ENCODE measurements at regions not wholly inside any gene's neighbourhood (a gene's known extent, or its start where the extent isn't known, plus 50 kb on each side); places are given as distances from the start of the nearest gene placed in this dataset.

DNA sequence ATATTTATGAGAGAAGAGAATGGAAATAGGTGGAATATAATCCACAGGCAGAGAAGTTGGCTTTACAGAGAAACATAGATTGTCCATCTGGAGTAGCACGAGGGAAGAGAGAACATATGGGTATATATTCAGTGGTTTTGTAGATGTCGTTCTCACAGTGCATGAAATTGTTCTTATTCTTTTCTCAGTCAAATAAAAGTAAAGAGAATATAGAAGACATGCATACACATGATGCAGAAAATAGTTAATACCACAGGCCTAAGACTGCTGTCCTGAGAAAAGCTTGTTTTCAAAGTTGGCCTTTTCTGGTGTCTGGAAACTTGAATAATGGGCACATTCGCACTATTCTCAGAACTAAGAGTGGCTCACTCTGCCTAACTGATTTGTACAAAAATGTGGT lies 378.1 kb downstream of the GABRG1 start:
- no peak for TF ChIP-seq EZH2 (IDR thresholded peaks at IDR 0.05; ENCODE audit: insufficient read depth, low read length)
- TF ChIP-seq, protein P1, sequence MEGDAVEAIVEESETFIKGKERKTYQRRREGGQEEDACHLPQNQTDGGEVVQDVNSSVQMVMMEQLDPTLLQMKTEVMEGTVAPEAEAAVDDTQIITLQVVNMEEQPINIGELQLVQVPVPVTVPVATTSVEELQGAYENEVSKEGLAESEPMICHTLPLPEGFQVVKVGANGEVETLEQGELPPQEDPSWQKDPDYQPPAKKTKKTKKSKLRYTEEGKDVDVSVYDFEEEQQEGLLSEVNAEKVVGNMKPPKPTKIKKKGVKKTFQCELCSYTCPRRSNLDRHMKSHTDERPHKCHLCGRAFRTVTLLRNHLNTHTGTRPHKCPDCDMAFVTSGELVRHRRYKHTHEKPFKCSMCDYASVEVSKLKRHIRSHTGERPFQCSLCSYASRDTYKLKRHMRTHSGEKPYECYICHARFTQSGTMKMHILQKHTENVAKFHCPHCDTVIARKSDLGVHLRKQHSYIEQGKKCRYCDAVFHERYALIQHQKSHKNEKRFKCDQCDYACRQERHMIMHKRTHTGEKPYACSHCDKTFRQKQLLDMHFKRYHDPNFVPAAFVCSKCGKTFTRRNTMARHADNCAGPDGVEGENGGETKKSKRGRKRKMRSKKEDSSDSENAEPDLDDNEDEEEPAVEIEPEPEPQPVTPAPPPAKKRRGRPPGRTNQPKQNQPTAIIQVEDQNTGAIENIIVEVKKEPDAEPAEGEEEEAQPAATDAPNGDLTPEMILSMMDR (IDR thresholded peaks at IDR 0.05; ENCODE audit: insufficient read depth, low read depth, low read length) = no peak
- no peak overlapping the region for H3K27ac Mint-ChIP-seq (ENCODE audit: unreplicated experiment)
- Histone ChIP-seq H3K79me2 (ENCODE audit: insufficient read depth, low read length) (no peaks in the 10 kb centered on the region), H4K20me1 (ENCODE audit: insufficient read depth, low read length) (no peaks in the 10 kb centered on the region), H3K4me3 (ENCODE audit: insufficient read depth, low read depth, low read length) (no peak overlapping the region), H3K9me3 (ENCODE audit: insufficient read depth, low read depth, low read length) (no peaks in the 10 kb centered on the region), H3K27me3 (ENCODE audit: insufficient read depth, low read length) (no peaks in the 10 kb centered on the region), H2AFZ (ENCODE audit: low read depth, low read length) (no peak overlapping the region), H3K9ac (ENCODE audit: low read length) (no peak overlapping the region), H3K4me1 (ENCODE audit: insufficient read depth, low read length) (no peaks in the 10 kb centered on the region), H3K27ac (ENCODE audit: low read depth, low read length) (no peak overlapping the region), H3K36me3 (ENCODE audit: insufficient read depth, low read length) (no peaks in the 10 kb centered on the region), H3K4me2 (ENCODE audit: low read length) (no peak overlapping the region)
- H3K27me3 Mint-ChIP-seq (ENCODE audit: low read depth, unreplicated experiment) = no peaks in the 10 kb centered on the region
- no peaks in the 10 kb centered on the region for H3K36me3 Mint-ChIP-seq (ENCODE audit: low read depth, unreplicated experiment)
- no peaks in the 10 kb centered on the region for H3K4me1 Mint-ChIP-seq (ENCODE audit: low read depth, unreplicated experiment)
- FAIRE-seq (no peak), DNase-seq (ENCODE audit: low read depth) (no peak)
- H3K4me3 Mint-ChIP-seq (ENCODE audit: unreplicated experiment) = no peak overlapping the region
- H3K9me3 Mint-ChIP-seq (ENCODE audit: unreplicated experiment) = peaks cover 2% of the 10 kb centered on the region

DNA sequence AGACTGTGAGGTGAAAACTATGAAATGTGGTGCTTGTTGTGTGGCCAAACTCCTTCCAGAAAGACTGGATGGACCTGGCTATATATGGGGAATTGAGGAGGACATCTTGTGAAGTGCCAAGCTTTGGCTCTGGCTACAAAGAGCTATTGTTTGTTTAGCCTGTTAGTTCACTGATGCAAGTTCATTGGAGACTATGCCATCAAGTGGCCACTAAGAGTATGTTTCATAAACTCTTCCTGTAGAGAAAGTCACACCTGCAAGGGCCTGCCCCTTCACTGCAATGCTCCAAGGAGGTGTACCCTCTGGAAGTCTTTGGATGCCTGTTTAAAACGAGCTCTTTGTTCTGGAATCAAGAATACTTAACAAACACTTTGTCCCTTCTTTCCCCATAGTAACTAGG lies 382.0 kb downstream of the GABRG1 start:
- Histone ChIP-seq H3K4me3 (ENCODE audit: insufficient read depth, low read depth, low read length) (no peak overlapping the region), H4K20me1 (ENCODE audit: insufficient read depth, low read length) (no peaks in the 10 kb centered on the region), H3K4me2 (ENCODE audit: low read length) (no peak overlapping the region), H3K36me3 (ENCODE audit: insufficient read depth, low read length) (no peaks in the 10 kb centered on the region), H3K9ac (ENCODE audit: low read length) (no peak overlapping the region), H3K27ac (ENCODE audit: low read depth, low read length) (no peak overlapping the region), H3K9me3 (ENCODE audit: insufficient read depth, low read depth, low read length) (no peaks in the 10 kb centered on the region), H3K79me2 (ENCODE audit: insufficient read depth, low read length) (no peaks in the 10 kb centered on the region), H3K27me3 (ENCODE audit: insufficient read depth, low read length) (no peaks in the 10 kb centered on the region), H3K4me1 (ENCODE audit: insufficient read depth, low read length) (no peaks in the 10 kb centered on the region), H2AFZ (ENCODE audit: low read depth, low read length) (no peak overlapping the region)
- no peaks in the 10 kb centered on the region for H3K36me3 Mint-ChIP-seq (ENCODE audit: low read depth, unreplicated experiment)
- no peaks in the 10 kb centered on the region for H3K4me1 Mint-ChIP-seq (ENCODE audit: low read depth, unreplicated experiment)
- DNase-seq (ENCODE audit: low read depth) = no peak
- no peak for FAIRE-seq
- H3K4me3 Mint-ChIP-seq (ENCODE audit: unreplicated experiment) = no peak overlapping the region
- no peak overlapping the region for H3K27ac Mint-ChIP-seq (ENCODE audit: unreplicated experiment)
- H3K9me3 Mint-ChIP-seq (ENCODE audit: unreplicated experiment) = peaks cover 5% of the 10 kb centered on the region
- no peaks in the 10 kb centered on the region for H3K27me3 Mint-ChIP-seq (ENCODE audit: low read depth, unreplicated experiment)
- no peak for TF ChIP-seq EZH2 (IDR thresholded peaks at IDR 0.05; ENCODE audit: insufficient read depth, low read length)
- TF ChIP-seq, protein P1 (IDR thresholded peaks at IDR 0.05; ENCODE audit: insufficient read depth, low read depth, low read length) = no peak

DNA sequence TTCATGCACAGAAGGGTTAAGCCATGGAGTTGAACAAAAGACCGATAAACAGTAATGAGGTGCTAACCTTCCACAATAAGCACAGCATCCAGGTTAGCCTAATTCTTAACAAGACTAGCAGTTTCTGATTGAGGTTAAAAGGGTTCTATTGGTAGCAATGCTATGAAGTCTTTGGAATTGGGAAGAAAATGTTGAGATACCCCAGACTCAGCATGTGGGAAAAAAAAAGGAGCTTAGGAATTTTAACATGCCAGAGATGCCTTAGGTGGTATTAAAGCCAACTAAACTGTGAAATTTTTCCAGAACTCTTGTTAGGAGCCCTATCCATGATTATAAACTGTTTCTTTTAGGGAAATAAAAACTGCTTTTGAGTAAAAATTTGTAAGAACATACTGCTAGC lies 391.7 kb downstream of the GABRG1 start:
- H3K9me3 ChIP-seq (ENCODE audit: insufficient read depth, low read depth, low read length) = no peaks in the 10 kb centered on the region
- Mint-ChIP-seq H3K9me3 (ENCODE audit: unreplicated experiment) (peaks cover 4% of the 10 kb centered on the region), H3K27me3 (ENCODE audit: low read depth, unreplicated experiment) (no peaks in the 10 kb centered on the region), H3K27ac (ENCODE audit: unreplicated experiment) (no peak overlapping the region), H3K4me3 (ENCODE audit: unreplicated experiment) (no peak overlapping the region), H3K36me3 (ENCODE audit: low read depth, unreplicated experiment) (no peaks in the 10 kb centered on the region), H3K4me1 (ENCODE audit: low read depth, unreplicated experiment) (no peaks in the 10 kb centered on the region)
- H4K20me1 ChIP-seq (ENCODE audit: insufficient read depth, low read length) = no peaks in the 10 kb centered on the region
- H3K79me2 ChIP-seq (ENCODE audit: insufficient read depth, low read length) = no peaks in the 10 kb centered on the region
- H3K4me3 ChIP-seq (ENCODE audit: insufficient read depth, low read depth, low read length) = no peak overlapping the region
- FAIRE-seq (no peak), DNase-seq (ENCODE audit: low read depth) (no peak)
- no peak overlapping the region for H3K9ac ChIP-seq (ENCODE audit: low read length)
- no peaks in the 10 kb centered on the region for H3K27me3 ChIP-seq (ENCODE audit: insufficient read depth, low read length)
- no peaks in the 10 kb centered on the region for H3K4me1 ChIP-seq (ENCODE audit: insufficient read depth, low read length)
- no peaks in the 10 kb centered on the region for H3K36me3 ChIP-seq (ENCODE audit: insufficient read depth, low read length)
- H3K4me2 ChIP-seq (ENCODE audit: low read length) = no peak overlapping the region
- TF ChIP-seq EZH2 (IDR thresholded peaks at IDR 0.05; ENCODE audit: insufficient read depth, low read length) = no peak
- TF ChIP-seq, protein P1 (IDR thresholded peaks at IDR 0.05; ENCODE audit: insufficient read depth, low read depth, low read length) = no peak
- no peak overlapping the region for H2AFZ ChIP-seq (ENCODE audit: low read depth, low read length)
- no peak overlapping the region for H3K27ac ChIP-seq (ENCODE audit: low read depth, low read length)

All from astrocyte (in vitro differentiated cells and primary cell).